NT2/D1 (cell line): ENCODE measurements at regions not wholly inside any gene's neighbourhood (a gene's known extent, or its start where the extent isn't known, plus 50 kb on each side); places are given as distances from the start of the nearest gene placed in this dataset.

Experiments
- YY1 ChIP-seq: IDR thresholded peaks from 2 replicates; pipeline ENCODE4 v1.6.1; 2011; ENCODE audit not compliant: insufficient read length, insufficient read depth
- ZNF274 ChIP-seq: IDR thresholded peaks from 2 replicates; pipeline ENCODE4 v1.6.1; 2011; ENCODE audit warnings: mild to moderate bottlenecking, low read depth, low read length

- TF ChIP-seq ZNF274 (no peak), YY1 (no peak)
Observed at GRCh38 chr13:109697936-109698335, 88.4 kb downstream of the IRS2 start.
